C4-2B (cell line): ENCODE measurements at regions not wholly inside any gene's neighbourhood (a gene's known extent, or its start where the extent isn't known, plus 50 kb on each side); places are given as distances from the start of the nearest gene placed in this dataset.

Source experiments
- ZFX ChIP-seq: fragments of 450-650 bp; IDR thresholded peaks from 2 replicates; pipeline ENCODE4 v1.6.1; 2017
- TF ChIP-seq, protein P1 (sequence below): fragments of 450-650 bp; conservative IDR thresholded peaks from 2 replicates; pipeline ENCODE4 v1.5.1; 2017; ENCODE audit warnings: mild to moderate bottlenecking

DNA sequence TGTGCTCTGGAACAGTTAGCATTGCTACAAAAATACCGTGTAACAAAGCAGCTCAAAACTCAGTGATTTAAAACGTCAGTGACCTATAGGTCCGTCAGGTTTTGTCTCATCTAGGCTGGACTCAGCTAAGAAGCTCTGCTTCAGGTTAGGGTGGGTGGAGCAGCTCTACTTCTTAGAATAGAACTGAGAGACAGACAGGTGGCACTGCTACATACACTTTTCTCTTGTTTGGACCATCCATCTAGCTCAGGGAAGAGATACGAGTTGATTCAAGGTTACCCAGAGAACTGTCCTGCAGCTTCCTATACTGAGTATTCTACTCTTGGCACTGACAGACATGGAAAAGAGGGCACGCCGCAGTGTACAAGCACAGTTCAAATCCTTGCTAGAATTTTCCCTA, 456.1 kb downstream of the IGSF11 start:
- TF ChIP-seq, protein P1, sequence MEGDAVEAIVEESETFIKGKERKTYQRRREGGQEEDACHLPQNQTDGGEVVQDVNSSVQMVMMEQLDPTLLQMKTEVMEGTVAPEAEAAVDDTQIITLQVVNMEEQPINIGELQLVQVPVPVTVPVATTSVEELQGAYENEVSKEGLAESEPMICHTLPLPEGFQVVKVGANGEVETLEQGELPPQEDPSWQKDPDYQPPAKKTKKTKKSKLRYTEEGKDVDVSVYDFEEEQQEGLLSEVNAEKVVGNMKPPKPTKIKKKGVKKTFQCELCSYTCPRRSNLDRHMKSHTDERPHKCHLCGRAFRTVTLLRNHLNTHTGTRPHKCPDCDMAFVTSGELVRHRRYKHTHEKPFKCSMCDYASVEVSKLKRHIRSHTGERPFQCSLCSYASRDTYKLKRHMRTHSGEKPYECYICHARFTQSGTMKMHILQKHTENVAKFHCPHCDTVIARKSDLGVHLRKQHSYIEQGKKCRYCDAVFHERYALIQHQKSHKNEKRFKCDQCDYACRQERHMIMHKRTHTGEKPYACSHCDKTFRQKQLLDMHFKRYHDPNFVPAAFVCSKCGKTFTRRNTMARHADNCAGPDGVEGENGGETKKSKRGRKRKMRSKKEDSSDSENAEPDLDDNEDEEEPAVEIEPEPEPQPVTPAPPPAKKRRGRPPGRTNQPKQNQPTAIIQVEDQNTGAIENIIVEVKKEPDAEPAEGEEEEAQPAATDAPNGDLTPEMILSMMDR: no peak
- TF ChIP-seq ZFX: no peak
